A549 (cell line): ENCODE measurements at regions not wholly inside any gene's neighbourhood (a gene's known extent, or its start where the extent isn't known, plus 50 kb on each side); places are given as distances from the start of the nearest gene placed in this dataset.
"Not testable (repeated sequence)": the region's sequence is repeated elsewhere in the genome, so short reads cannot be mapped to it uniquely, and the experiment has no call there.

Experiments used
- ATAC-seq, 2 experiments: fragments of 200-7000 bp in 1 of 2; fragments of >200 bp in 1 of 2; cut with Nextera tagmentation in 1 of 2; cut with Tn5 transposase in 1 of 2; 3 replicates each; pipeline versions ENCODE4 v1.8.0 to v1.9.1; 2018 to 2020; ENCODE audit warnings: mild to moderate bottlenecking in 1 of 2, moderate library complexity in 1 of 2
- CTCF ChIA-PET: fragments of 300-600 bp; sonication (Branson Sonifier 250); formaldehyde crosslinking; extraction: SDS; loops from one replicate; lab custom pipeline; 2021; ENCODE audit warnings: antibody characterized with exemption, inconsistent platforms; lab: Yijun Ruan, JAX
- POLR2A ChIA-PET: fragments of 350-600 bp; formaldehyde crosslinking; extraction: SDS; loops from one replicate; lab custom pipeline; 2021; ENCODE audit warnings: antibody characterized with exemption, inconsistent platforms; lab: Yijun Ruan, JAX
- DNase-seq, 2 experiments: peaks; one replicate each; pipeline versions ENCODE4 v3.0.0 to v3.0.0-alpha.2; 2011 to 2016; ENCODE audit warnings: low read depth in 1 of 2, low spot score in 1 of 2
- FAIRE-seq: peaks from 2 replicates; lab custom pipeline; 2011; peaks lifted over from hg19 to GRCh38; lab: Jason Lieb, UNC
- H3K27ac ChIP-seq, 2 experiments: fragments of >200 bp; sonication (Bioruptor Twin); formaldehyde crosslinking; 3 replicates each; pipeline ENCODE4 v1.5.1; 2016 to 2017
- H3K4me1 ChIP-seq: fragments of >200 bp; sonication (Bioruptor Twin); formaldehyde crosslinking; 3 replicates; pipeline ENCODE4 v1.6.1; 2016
- H3K4me2 ChIP-seq: fragments of >200 bp; sonication (Bioruptor Twin); formaldehyde crosslinking; 3 replicates; pipeline ENCODE4 v1.6.1; 2016
- H3K4me3 ChIP-seq: fragments of >200 bp; sonication (Bioruptor Twin); formaldehyde crosslinking; 3 replicates; pipeline ENCODE4 v1.5.1; 2016
- H3K9me3 ChIP-seq: fragments of >200 bp; sonication (Bioruptor Twin); formaldehyde crosslinking; 3 replicates; pipeline ENCODE4 v1.6.1; 2016
- EHMT2 ChIP-seq: fragments of 200-600 bp; sonication (generic); IDR thresholded peaks from 2 replicates; pipeline ENCODE4 v1.6.1; 2016; ENCODE audit warnings: antibody characterized with exemption, low read depth, mild to moderate bottlenecking, moderate library complexity
- FOSL2 ChIP-seq, 2 experiments: fragments of 450-650 bp in 1 of 2; fragments of >200 bp in 1 of 2; sonication (Bioruptor Twin) in 1 of 2; formaldehyde crosslinking; IDR thresholded peaks; 2 replicates each; pipeline versions ENCODE4 v1.5.0 to v1.6.1; 2016 to 2020; ENCODE audit warnings: mild to moderate bottlenecking in 1 of 2, moderate library complexity in 1 of 2
- GATA3 ChIP-seq: IDR thresholded peaks from 2 replicates; pipeline ENCODE4 v1.6.1; 2012; ENCODE audit warnings: borderline replicate concordance
- HOXA7 ChIP-seq: fragments of 250-450 bp; sonication (Bioruptor Pico); IDR thresholded peaks from 2 replicates; pipeline ENCODE4 v1.5.0; 2020; ENCODE audit warnings: mild to moderate bottlenecking, moderate library complexity
- POLR2A ChIP-seq: IDR thresholded peaks from 2 replicates; pipeline ENCODE4 v1.6.1; 2012; ENCODE audit warnings: mild to moderate bottlenecking, low read length
- RAD21 ChIP-seq, 2 experiments: fragments of >200 bp in 1 of 2; sonication (Bioruptor Twin) in 1 of 2; formaldehyde crosslinking in 1 of 2; IDR thresholded peaks in 1 of 2; conservative IDR thresholded peaks in 1 of 2; 2 replicates in 1 of 2; 3 replicates in 1 of 2; pipeline ENCODE4 v1.6.1; 2012 to 2018; ENCODE audit warnings: inconsistent platforms in 1 of 2
- RNF2 ChIP-seq: fragments of 200-600 bp; sonication (generic); IDR thresholded peaks from 2 replicates; pipeline ENCODE4 v1.6.1; 2016; ENCODE audit warnings: low read depth, mild to moderate bottlenecking, antibody characterized with exemption, moderate library complexity, borderline replicate concordance
- TFCP2L1 ChIP-seq: fragments of 250-450 bp; sonication (Bioruptor Pico); IDR thresholded peaks from 2 replicates; pipeline ENCODE4 v1.5.0; 2021; ENCODE audit warnings: mild to moderate bottlenecking
- ZC3H11A ChIP-seq: fragments of 450-650 bp; IDR thresholded peaks from 2 replicates; pipeline ENCODE4 v1.6.1; 2014; ENCODE audit warnings: antibody characterized with exemption, mild to moderate bottlenecking
- WGBS: methylation state at CpG from one replicate; pipeline ENCODE4 v1.1.6; 2017; ENCODE audit errors: missing lambda C conversion rate; 5-methylcytosine and 5-hydroxymethylcytosine counted together
- TF ChIP-seq, protein P1 (sequence below): fragments of 250-450 bp; sonication (Bioruptor Pico); IDR thresholded peaks from 2 replicates; pipeline ENCODE4 v1.5.0; 2021; ENCODE audit warnings: mild to moderate bottlenecking, moderate library complexity, borderline replicate concordance
- TF ChIP-seq, protein P2 (sequence below): fragments of 150-350 bp; IDR thresholded peaks from 2 replicates; pipeline ENCODE4 v1.6.1; 2014; ENCODE audit warnings: low read depth, mild to moderate bottlenecking, low read length

DNA sequence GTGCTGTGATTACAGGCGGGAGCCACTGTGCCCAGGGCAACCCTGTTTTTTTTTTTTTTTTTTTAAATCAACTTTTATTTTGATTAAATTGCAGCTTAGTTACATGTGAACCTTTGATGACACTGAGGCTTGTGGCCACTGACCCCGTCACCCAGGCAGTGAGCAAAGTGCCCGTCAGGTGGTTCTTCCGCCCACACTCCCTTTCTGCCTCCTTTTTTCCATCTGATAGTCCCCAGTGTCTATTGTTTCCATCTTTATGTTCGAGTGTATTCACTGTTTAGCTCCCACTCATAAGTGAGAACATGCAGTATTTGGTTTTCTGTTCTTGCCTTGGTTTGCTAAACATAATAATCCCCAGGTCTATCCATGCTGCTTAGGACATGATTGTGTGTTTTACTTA is 110.9 kb upstream of the GRK3 start:
- no peak overlapping the region for H3K27ac ChIP-seq
- no peak for TF ChIP-seq FOSL2 (IDR thresholded peaks at IDR 0.05)
- TF ChIP-seq FOSL2 (CRISPR knock-in tag; IDR thresholded peaks at IDR 0.05): no peak
- no peak for TF ChIP-seq POLR2A
- TF ChIP-seq HOXA7 (CRISPR knock-in tag): no peak
- TF ChIP-seq, protein P1, sequence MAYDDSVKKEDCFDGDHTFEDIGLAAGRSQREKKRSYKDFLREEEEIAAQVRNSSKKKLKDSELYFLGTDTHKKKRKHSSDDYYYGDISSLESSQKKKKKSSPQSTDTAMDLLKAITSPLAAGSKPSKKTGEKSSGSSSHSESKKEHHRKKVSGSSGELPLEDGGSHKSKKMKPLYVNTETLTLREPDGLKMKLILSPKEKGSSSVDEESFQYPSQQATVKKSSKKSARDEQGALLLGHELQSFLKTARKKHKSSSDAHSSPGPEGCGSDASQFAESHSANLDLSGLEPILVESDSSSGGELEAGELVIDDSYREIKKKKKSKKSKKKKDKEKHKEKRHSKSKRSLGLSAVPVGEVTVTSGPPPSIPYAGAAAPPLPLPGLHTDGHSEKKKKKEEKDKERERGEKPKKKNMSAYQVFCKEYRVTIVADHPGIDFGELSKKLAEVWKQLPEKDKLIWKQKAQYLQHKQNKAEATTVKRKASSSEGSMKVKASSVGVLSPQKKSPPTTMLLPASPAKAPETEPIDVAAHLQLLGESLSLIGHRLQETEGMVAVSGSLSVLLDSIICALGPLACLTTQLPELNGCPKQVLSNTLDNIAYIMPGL (CRISPR knock-in tag): no peak
- no peak for TF ChIP-seq RNF2
- TF ChIP-seq EHMT2: no peak
- TF ChIP-seq, protein P2, sequence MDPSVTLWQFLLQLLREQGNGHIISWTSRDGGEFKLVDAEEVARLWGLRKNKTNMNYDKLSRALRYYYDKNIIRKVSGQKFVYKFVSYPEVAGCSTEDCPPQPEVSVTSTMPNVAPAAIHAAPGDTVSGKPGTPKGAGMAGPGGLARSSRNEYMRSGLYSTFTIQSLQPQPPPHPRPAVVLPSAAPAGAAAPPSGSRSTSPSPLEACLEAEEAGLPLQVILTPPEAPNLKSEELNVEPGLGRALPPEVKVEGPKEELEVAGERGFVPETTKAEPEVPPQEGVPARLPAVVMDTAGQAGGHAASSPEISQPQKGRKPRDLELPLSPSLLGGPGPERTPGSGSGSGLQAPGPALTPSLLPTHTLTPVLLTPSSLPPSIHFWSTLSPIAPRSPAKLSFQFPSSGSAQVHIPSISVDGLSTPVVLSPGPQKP: no peak
- TF ChIP-seq GATA3: no peak
- TF ChIP-seq TFCP2L1: no peak
- TF ChIP-seq RAD21 (conservative IDR thresholded peaks at IDR 0.05 in 1 of 2, IDR thresholded peaks at IDR 0.05 in 1 of 2): no peak
- TF ChIP-seq ZC3H11A: no peak
- 84% methylated on average over 5 of the region's 5 CpGs for WGBS
- DNase-seq (no peak), ATAC-seq (no peak), FAIRE-seq (no peak)
- H3K9me3 ChIP-seq: no peaks in the 10 kb centered on the region
- no peak overlapping the region for H3K4me2 ChIP-seq
- peaks cover 8% of the 10 kb centered on the region; the same call in 1 of the 3 replicates for H3K4me1 ChIP-seq
- CTCF ChIA-PET: interaction anchor here (0.7 to 2.8 kb wide), 3 partner anchors 10 to 319 kb away, joined by 3 to 10 read pairs (median 3); no protein-coding TSS in a partner anchor
- no peak overlapping the region for H3K4me3 ChIP-seq
- POLR2A ChIA-PET: no interaction called here

DNA sequence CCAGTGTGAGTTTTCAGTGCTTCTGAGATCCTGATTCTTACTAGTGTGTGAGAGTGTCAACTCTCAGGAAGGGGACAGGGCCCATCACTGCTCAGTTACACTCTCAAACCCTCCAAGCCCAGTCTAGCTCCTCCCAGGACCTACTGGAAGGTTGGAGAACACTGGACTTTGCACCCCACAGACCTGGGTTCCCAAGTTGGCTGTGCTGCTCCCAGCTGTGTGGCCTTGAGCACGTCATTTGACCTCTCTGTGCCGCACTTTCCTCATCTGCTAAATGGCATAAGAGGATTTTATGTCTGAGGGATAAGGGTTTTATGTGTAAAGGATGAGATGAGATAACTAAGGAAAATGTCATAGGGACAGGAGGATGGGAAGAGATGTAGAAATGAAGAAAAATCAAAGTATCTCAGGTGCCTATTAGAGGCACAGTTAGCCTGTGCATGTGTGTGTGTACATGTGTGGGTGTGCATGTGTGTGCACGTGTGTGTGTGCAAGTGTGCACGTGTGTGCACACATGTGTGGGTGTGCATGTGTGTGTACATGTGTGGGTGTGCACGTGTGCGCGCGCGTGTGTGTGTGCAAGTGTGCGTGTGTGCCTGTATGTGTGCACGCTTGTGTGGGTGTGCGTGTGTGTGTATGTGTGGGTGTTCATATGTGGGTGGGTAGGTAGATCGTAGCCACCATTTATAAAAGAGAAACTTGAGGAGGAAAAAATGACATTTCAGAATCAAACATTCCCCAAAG is 108.0 kb upstream of the GRK3 start:
- DNase-seq, H3K9me3 ChIP-seq, H3K4me2 ChIP-seq, ATAC-seq, FAIRE-seq, POLR2A ChIA-PET, H3K4me3 ChIP-seq, CTCF ChIA-PET, H3K4me1 ChIP-seq, H3K27ac ChIP-seq: not testable (repeated sequence)
- 87% methylated on average over 13 of the region's 13 CpGs for WGBS

DNA sequence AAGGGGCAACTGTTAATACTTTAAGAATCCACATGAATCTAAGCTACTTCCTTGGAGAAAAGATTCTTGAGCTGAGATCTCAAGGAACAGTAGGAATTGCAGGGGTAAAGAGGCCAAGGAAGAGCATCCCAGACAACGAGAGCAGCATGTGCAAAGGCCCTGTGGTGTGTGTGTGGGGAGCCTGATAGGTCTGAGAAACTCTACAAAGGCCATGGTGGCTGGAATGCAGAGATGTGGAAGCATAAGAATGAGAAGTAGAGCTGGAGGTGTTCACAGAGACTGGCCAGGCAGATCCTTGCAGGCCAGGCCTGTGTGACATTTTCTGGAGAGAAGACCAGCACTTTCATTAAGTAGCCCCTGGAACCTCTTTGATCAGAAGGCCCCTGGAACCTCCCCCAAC is 105.8 kb upstream of the GRK3 start:
- 100% methylated on average over 1 of the region's 1 CpG for WGBS
- POLR2A ChIA-PET: not testable (repeated sequence)
- CTCF ChIA-PET: interaction anchor here (1.0 to 1.3 kb wide), 3 partner anchors 244 to 319 kb away, joined by 3 to 5 read pairs (median 3); no protein-coding TSS in a partner anchor

DNA sequence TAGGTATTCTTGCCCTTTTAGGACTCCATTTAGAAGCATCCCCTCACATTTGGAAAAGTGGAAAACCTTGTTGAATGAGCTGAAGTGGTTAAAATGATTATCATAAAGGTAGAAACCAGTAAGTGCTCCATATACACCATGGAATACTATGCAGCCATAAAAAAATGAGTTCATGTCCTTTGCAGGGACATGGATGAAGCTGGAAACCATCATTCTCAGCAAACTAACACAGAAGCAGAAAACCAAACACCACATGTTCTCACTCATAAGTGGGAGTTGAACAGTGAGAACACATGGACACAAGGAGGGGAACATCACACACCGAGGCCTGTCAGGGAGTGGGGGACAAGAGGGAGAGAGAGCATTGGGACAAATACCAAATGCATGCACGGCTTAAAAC is 103.8 kb upstream of the GRK3 start:
- FAIRE-seq, H3K4me1 ChIP-seq, H3K4me3 ChIP-seq, H3K4me2 ChIP-seq, ATAC-seq, H3K27ac ChIP-seq, H3K9me3 ChIP-seq, DNase-seq, POLR2A ChIA-PET: not testable (repeated sequence)
- 97% methylated on average over 2 of the region's 2 CpGs for WGBS
- CTCF ChIA-PET: interaction anchor here (1.2 to 3.2 kb wide), 4 partner anchors 241 to 870 kb away, joined by 3 to 41 read pairs (median 26); no protein-coding TSS in a partner anchor

More for the DNA sequence above, 105.8 kb upstream of the GRK3 start:
- FAIRE-seq, H3K4me3 ChIP-seq, H3K4me1 ChIP-seq, ATAC-seq, DNase-seq, H3K27ac ChIP-seq, H3K4me2 ChIP-seq, H3K9me3 ChIP-seq: not testable (repeated sequence)
